ENCODE measurements at regions not wholly inside any gene's neighbourhood (a gene's known extent, or its start where the extent isn't known, plus 50 kb on each side); places are given as distances from the start of the nearest gene placed in this dataset.
"Not testable (repeated sequence)": the region's sequence is repeated elsewhere in the genome, so short reads cannot be mapped to it uniquely, and the experiment has no call there.

DNA sequence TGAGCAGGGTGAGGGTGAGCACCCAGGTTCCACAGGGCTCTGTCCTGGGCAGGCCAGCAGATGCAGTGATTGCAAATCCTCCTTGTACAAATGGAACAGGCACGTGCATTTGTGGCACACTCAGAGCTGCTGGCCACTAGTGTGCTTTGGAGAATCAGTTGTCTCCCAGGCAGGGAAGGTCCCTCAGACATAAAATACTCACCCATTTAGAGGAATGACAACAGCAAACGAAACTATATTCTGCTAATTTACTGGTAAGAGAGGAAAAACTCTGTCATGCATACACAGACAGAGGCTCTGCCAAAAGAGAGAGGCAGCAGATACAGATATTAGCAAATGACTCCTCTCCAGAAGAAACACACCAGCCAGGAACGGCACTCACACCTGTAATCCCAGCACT is 116.5 kb upstream of the PLGLB2 start:
- TF ChIP-seq, protein P1, sequence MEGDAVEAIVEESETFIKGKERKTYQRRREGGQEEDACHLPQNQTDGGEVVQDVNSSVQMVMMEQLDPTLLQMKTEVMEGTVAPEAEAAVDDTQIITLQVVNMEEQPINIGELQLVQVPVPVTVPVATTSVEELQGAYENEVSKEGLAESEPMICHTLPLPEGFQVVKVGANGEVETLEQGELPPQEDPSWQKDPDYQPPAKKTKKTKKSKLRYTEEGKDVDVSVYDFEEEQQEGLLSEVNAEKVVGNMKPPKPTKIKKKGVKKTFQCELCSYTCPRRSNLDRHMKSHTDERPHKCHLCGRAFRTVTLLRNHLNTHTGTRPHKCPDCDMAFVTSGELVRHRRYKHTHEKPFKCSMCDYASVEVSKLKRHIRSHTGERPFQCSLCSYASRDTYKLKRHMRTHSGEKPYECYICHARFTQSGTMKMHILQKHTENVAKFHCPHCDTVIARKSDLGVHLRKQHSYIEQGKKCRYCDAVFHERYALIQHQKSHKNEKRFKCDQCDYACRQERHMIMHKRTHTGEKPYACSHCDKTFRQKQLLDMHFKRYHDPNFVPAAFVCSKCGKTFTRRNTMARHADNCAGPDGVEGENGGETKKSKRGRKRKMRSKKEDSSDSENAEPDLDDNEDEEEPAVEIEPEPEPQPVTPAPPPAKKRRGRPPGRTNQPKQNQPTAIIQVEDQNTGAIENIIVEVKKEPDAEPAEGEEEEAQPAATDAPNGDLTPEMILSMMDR (IDR thresholded peaks at IDR 0.05), result not testable (repeated sequence)
- TF ChIP-seq POLR2A, POLR2AphosphoS5 (IDR thresholded peaks at IDR 0.05): not testable (repeated sequence)
